Activated CD4-positive, alpha-beta T cell treated with anti-CD3 and anti-CD28 coated beads for 36 hours (primary cell): ENCODE measurements at regions not wholly inside any gene's neighbourhood (a gene's known extent, or its start where the extent isn't known, plus 50 kb on each side); places are given as distances from the start of the nearest gene placed in this dataset.

Experiments
- ATAC-seq: fragments of 200-7000 bp; cut with Tn5 transposase; one replicate; pipeline ENCODE4 v1.10.0; 2021; ENCODE audit warnings: mild to moderate bottlenecking, moderate library complexity
- CTCF ChIA-PET: fragments of 350-600 bp; sonication (Branson Sonifier 250); formaldehyde crosslinking; loops from one replicate; lab custom pipeline; 2021; ENCODE audit warnings: antibody characterized with exemption; lab: Charles Lee
- POLR2A ChIA-PET: fragments of 350-600 bp; sonication (Branson Sonifier 250); formaldehyde crosslinking; loops from one replicate; lab custom pipeline; 2021; ENCODE audit warnings: antibody characterized with exemption, inconsistent platforms; lab: Charles Lee
- DNase-seq: peaks from one replicate; pipeline ENCODE4 v3.0.0-alpha.2; 2020
- H3K27ac Mint-ChIP-seq: one replicate; pipeline ENCODE4 v1.8.0; 2021; ENCODE audit warnings: mixed read lengths
- H3K27me3 Mint-ChIP-seq: one replicate; pipeline ENCODE4 v1.8.0; 2021; ENCODE audit warnings: mixed read lengths
- H3K36me3 Mint-ChIP-seq: one replicate; pipeline ENCODE4 v1.8.0; 2021; ENCODE audit warnings: low read depth, mixed read lengths
- H3K4me1 Mint-ChIP-seq: one replicate; pipeline ENCODE4 v1.8.0; 2021; ENCODE audit warnings: mixed read lengths
- H3K4me3 Mint-ChIP-seq: one replicate; pipeline ENCODE4 v1.8.0; 2021; ENCODE audit warnings: mild to moderate bottlenecking, moderate library complexity, mixed read lengths
- H3K9me3 Mint-ChIP-seq: one replicate; pipeline ENCODE4 v1.8.0; 2021; ENCODE audit warnings: low read depth, mixed read lengths
- intact Hi-C, 2 experiments: fragments of 100-400 bp; cut with DNase I in 1 of 2; cut with micrococcal nuclease in 1 of 2; formaldehyde crosslinking; loops; one replicate each; pipeline versions ENCODE4 v1.14.2 to v1.15.1; 2022 to 2024; cut with DNase I, micrococcal nuclease

GRCh38 chr3:178056868-178057267, 479.4 kb upstream of the KCNMB2 start:
- DNase-seq (no peak), ATAC-seq (no peak)
- intact Hi-C loops: no loop called here
- no peaks in the 10 kb centered on the region for H3K27me3 Mint-ChIP-seq
- POLR2A ChIA-PET: no interaction called here
- no peaks in the 10 kb centered on the region for H3K9me3 Mint-ChIP-seq
- CTCF ChIA-PET: no interaction called here
- no peak overlapping the region for H3K4me3 Mint-ChIP-seq
- H3K27ac Mint-ChIP-seq: no peak overlapping the region
- no peaks in the 10 kb centered on the region for H3K4me1 Mint-ChIP-seq
- no peaks in the 10 kb centered on the region for H3K36me3 Mint-ChIP-seq

- H3K36me3 Mint-ChIP-seq: no peaks in the 10 kb centered on the region
- H3K27me3 Mint-ChIP-seq: no peaks in the 10 kb centered on the region
- H3K27ac Mint-ChIP-seq: no peak overlapping the region
- CTCF ChIA-PET: no interaction called here
- DNase-seq (no peak), ATAC-seq (no peak)
- intact Hi-C loops: no loop called here
- H3K9me3 Mint-ChIP-seq: no peaks in the 10 kb centered on the region
- no peak overlapping the region for H3K4me3 Mint-ChIP-seq
- POLR2A ChIA-PET: no interaction called here
- H3K4me1 Mint-ChIP-seq: no peaks in the 10 kb centered on the region
Measured at GRCh38 chr3:178058629-178059028, 477.6 kb upstream of the KCNMB2 start.

- intact Hi-C loops: no loop called here
- no peak for ATAC-seq
- Mint-ChIP-seq H3K4me3 (no peak overlapping the region), H3K27me3 (no peaks in the 10 kb centered on the region), H3K27ac (no peak overlapping the region), H3K36me3 (no peaks in the 10 kb centered on the region), H3K4me1 (no peaks in the 10 kb centered on the region), H3K9me3 (no peaks in the 10 kb centered on the region)
- ChIA-PET CTCF (no interaction called here), POLR2A (no interaction called here)
- no peak for DNase-seq
Measured at GRCh38 chr3:178059119-178059518, 477.1 kb upstream of the KCNMB2 start.

- Mint-ChIP-seq H3K36me3 (no peaks in the 10 kb centered on the region), H3K4me1 (no peaks in the 10 kb centered on the region), H3K27ac (no peak overlapping the region), H3K27me3 (no peaks in the 10 kb centered on the region), H3K9me3 (no peaks in the 10 kb centered on the region), H3K4me3 (no peak overlapping the region)
- intact Hi-C loops: no loop called here
- DNase-seq: no peak
- ChIA-PET CTCF (no interaction called here), POLR2A (no interaction called here)
- no peak for ATAC-seq
Measured at GRCh38 chr3:178059836-178060235, 476.4 kb upstream of the KCNMB2 start.

GRCh38 chr3:178060407-178060806, 475.8 kb upstream of the KCNMB2 start:
- Mint-ChIP-seq H3K27ac (no peak overlapping the region), H3K36me3 (no peaks in the 10 kb centered on the region)
- POLR2A ChIA-PET: no interaction called here

GRCh38 chr3:178062126-178062525, 474.1 kb upstream of the KCNMB2 start:
- POLR2A ChIA-PET: no interaction called here
- no peak overlapping the region for H3K27ac Mint-ChIP-seq
- no peaks in the 10 kb centered on the region for H3K4me1 Mint-ChIP-seq
- CTCF ChIA-PET: no interaction called here
- DNase-seq (no peak), ATAC-seq (no peak)
- no peaks in the 10 kb centered on the region for H3K27me3 Mint-ChIP-seq
- intact Hi-C loops: no loop called here
- no peaks in the 10 kb centered on the region for H3K36me3 Mint-ChIP-seq
- peaks cover 3% of the 10 kb centered on the region for H3K9me3 Mint-ChIP-seq
- H3K4me3 Mint-ChIP-seq: no peak overlapping the region

More at GRCh38 chr3:178060407-178060806, 475.8 kb upstream of the KCNMB2 start:
- intact Hi-C loops: no loop called here
- CTCF ChIA-PET: no interaction called here
- ATAC-seq (no peak), DNase-seq (no peak)
- H3K9me3 Mint-ChIP-seq: peaks cover 2% of the 10 kb centered on the region
- H3K4me1 Mint-ChIP-seq: no peaks in the 10 kb centered on the region
- no peaks in the 10 kb centered on the region for H3K27me3 Mint-ChIP-seq
- H3K4me3 Mint-ChIP-seq: no peak overlapping the region

- Mint-ChIP-seq H3K9me3 (peaks cover 3% of the 10 kb centered on the region), H3K36me3 (no peaks in the 10 kb centered on the region), H3K4me1 (no peaks in the 10 kb centered on the region), H3K27ac (no peak overlapping the region), H3K27me3 (no peaks in the 10 kb centered on the region), H3K4me3 (no peak overlapping the region)
- ATAC-seq: no peak
- CTCF ChIA-PET: no interaction called here
- DNase-seq: no peak
- intact Hi-C loops: no loop called here
- POLR2A ChIA-PET: interaction anchor here (0.6 kb wide), 1 partner anchor 16 kb away, joined by 3 read pairs; no protein-coding TSS in a partner anchor
Measured at GRCh38 chr3:178063461-178063860, 472.8 kb upstream of the KCNMB2 start.

- ATAC-seq: no peak
- ChIA-PET CTCF (interaction anchor here (1.8 kb wide), 1 partner anchor 28 kb away, joined by 4 read pairs; no protein-coding TSS in a partner anchor), POLR2A (no interaction called here)
- no peak overlapping the region for H3K27ac Mint-ChIP-seq
- DNase-seq: no peak
- no peaks in the 10 kb centered on the region for H3K27me3 Mint-ChIP-seq
- no peak overlapping the region for H3K4me3 Mint-ChIP-seq
- H3K4me1 Mint-ChIP-seq: no peaks in the 10 kb centered on the region
- intact Hi-C loops: loop anchor here in 1 of 2 experiments (5.0 kb wide), 1 partner anchor 1455 kb away; no protein-coding TSS in a partner anchor
- peaks cover 3% of the 10 kb centered on the region for H3K9me3 Mint-ChIP-seq
- no peaks in the 10 kb centered on the region for H3K36me3 Mint-ChIP-seq
Measured at GRCh38 chr3:178067721-178068120, 468.5 kb upstream of the KCNMB2 start.

- ATAC-seq (no peak), DNase-seq (no peak)
- Mint-ChIP-seq H3K36me3 (no peaks in the 10 kb centered on the region), H3K4me1 (peaks cover 7% of the 10 kb centered on the region), H3K27me3 (no peaks in the 10 kb centered on the region), H3K9me3 (no peaks in the 10 kb centered on the region), H3K4me3 (no peak overlapping the region), H3K27ac (no peak overlapping the region)
- ChIA-PET POLR2A (no interaction called here), CTCF (interaction anchor here (1.1 kb wide), 1 partner anchor 44 kb away, joined by 3 read pairs; no protein-coding TSS in a partner anchor)
- intact Hi-C loops: no loop called here
Measured at GRCh38 chr3:178072391-178073305, 463.6 kb upstream of the KCNMB2 start.

- intact Hi-C loops: no loop called here
- Mint-ChIP-seq H3K4me1 (peaks cover 7% of the 10 kb centered on the region), H3K4me3 (no peak overlapping the region), H3K36me3 (no peaks in the 10 kb centered on the region), H3K27me3 (no peaks in the 10 kb centered on the region), H3K27ac (no peak overlapping the region), H3K9me3 (no peaks in the 10 kb centered on the region)
- ChIA-PET CTCF (interaction anchor here (1.1 kb wide), 1 partner anchor 44 kb away, joined by 3 read pairs; no protein-coding TSS in a partner anchor), POLR2A (no interaction called here)
- no peak for ATAC-seq
- no peak for DNase-seq
Measured at GRCh38 chr3:178073366-178073765, 462.9 kb upstream of the KCNMB2 start.

GRCh38 chr3:178075344-178075743, 460.9 kb upstream of the KCNMB2 start:
- H3K36me3 Mint-ChIP-seq: no peaks in the 10 kb centered on the region
- ATAC-seq (no peak), DNase-seq (no peak)
- no peak overlapping the region for H3K27ac Mint-ChIP-seq
- H3K4me1 Mint-ChIP-seq: peaks cover 13% of the 10 kb centered on the region
- POLR2A ChIA-PET: no interaction called here
- H3K27me3 Mint-ChIP-seq: no peaks in the 10 kb centered on the region
- no peak overlapping the region for H3K4me3 Mint-ChIP-seq
- intact Hi-C loops: no loop called here
- H3K9me3 Mint-ChIP-seq: no peaks in the 10 kb centered on the region
- CTCF ChIA-PET: no interaction called here

GRCh38 chr3:178078953-178079352, 457.3 kb upstream of the KCNMB2 start:
- H3K36me3 Mint-ChIP-seq: no peaks in the 10 kb centered on the region
- H3K4me3 Mint-ChIP-seq: no peak overlapping the region
- peaks cover 27% of the 10 kb centered on the region for H3K4me1 Mint-ChIP-seq
- DNase-seq (no peak), ATAC-seq (no peak)
- intact Hi-C loops: no loop called here
- ChIA-PET CTCF (no interaction called here), POLR2A (no interaction called here)
- no peaks in the 10 kb centered on the region for H3K9me3 Mint-ChIP-seq
- no peaks in the 10 kb centered on the region for H3K27me3 Mint-ChIP-seq
- no peak overlapping the region for H3K27ac Mint-ChIP-seq
